K562 (cell line): ENCODE measurements at regions not wholly inside any gene's neighbourhood (a gene's known extent, or its start where the extent isn't known, plus 50 kb on each side); places are given as distances from the start of the nearest gene placed in this dataset.

ENCODE experiments used
- GABPA ChIP-seq: fragments of 200-800 bp; sonication (Bioruptor generic); conservative IDR thresholded peaks from 2 replicates; pipeline ENCODE4 v1.6.1; 2016; ENCODE audit warnings: low read depth, missing genetic modification characterization, missing compliant biosample characterization
- MBD2 ChIP-seq: sonication (generic); IDR thresholded peaks from 2 replicates; pipeline ENCODE4 v1.6.1; 2016; ENCODE audit warnings: low read depth, borderline replicate concordance
- NCOA1 ChIP-seq: fragments of 450-650 bp; IDR thresholded peaks from 2 replicates; pipeline ENCODE4 v1.6.1; 2016; ENCODE audit warnings: low read depth
- POLR2B ChIP-seq: fragments of 450-650 bp; IDR thresholded peaks from 2 replicates; pipeline ENCODE4 v1.6.1; 2018; ENCODE audit warnings: low read depth; ENCODE audit not compliant: partially characterized antibody
- RBBP5 ChIP-seq: fragments of 200-600 bp; sonication (generic); IDR thresholded peaks from 2 replicates; pipeline ENCODE4 v1.6.1; 2012; ENCODE audit warnings: borderline replicate concordance, mild to moderate bottlenecking, low read length, control low read depth, inconsistent platforms; ENCODE audit not compliant: insufficient read depth, poor library complexity, severe bottlenecking
- RCOR1 ChIP-seq, 2 experiments: IDR thresholded peaks; 2 replicates each; pipeline ENCODE4 v1.6.1; 2012; ENCODE audit warnings: low read depth in 2 of 2, low read length in 2 of 2, borderline replicate concordance in 1 of 2, improper control_type of control experiment in 1 of 2
- TAF7 ChIP-seq: fragments of 450-650 bp; IDR thresholded peaks from 2 replicates; pipeline ENCODE4 v1.6.1; 2016; ENCODE audit warnings: missing genetic modification characterization, missing compliant biosample characterization
- ZNF696 ChIP-seq: fragments of 250-450 bp; sonication (Bioruptor Pico); conservative IDR thresholded peaks from 2 replicates; pipeline ENCODE4 v1.4.0; 2020; ENCODE audit warnings: mild to moderate bottlenecking, moderate library complexity
- TF ChIP-seq, protein P1 (sequence below), 2 experiments: fragments of 450-650 bp; conservative IDR thresholded peaks; 2 replicates each; pipeline ENCODE4 v1.6.1; 2017; ENCODE audit warnings: mild to moderate bottlenecking in 2 of 2, moderate library complexity in 2 of 2
- TF ChIP-seq, protein P2 (sequence below): sonication (generic); formaldehyde crosslinking; IDR thresholded peaks from 2 replicates; pipeline ENCODE4 v1.8.0; 2022; ENCODE audit warnings: mild to moderate bottlenecking, missing genetic modification reagents, borderline replicate concordance

DNA sequence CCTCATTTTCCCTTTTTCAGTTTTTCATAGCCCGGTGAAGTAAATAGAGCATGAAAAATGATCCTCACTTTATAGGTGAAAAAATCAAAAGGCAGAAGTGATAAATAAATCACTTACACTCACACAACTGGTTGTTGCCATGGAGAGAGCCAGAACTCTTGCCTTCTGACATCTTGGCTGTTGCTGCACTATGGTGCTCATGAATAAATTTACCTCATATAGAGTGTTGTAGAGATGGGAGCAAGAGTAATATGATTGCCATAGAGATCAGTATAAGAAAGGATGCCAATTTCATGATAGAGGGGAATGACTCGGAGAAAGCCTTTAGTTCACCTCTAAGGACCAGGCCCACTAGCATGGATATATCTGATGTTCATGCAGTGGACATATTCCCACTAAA, 82.5 kb upstream of the TMEM178A start (continued):
- TF ChIP-seq, protein P1, sequence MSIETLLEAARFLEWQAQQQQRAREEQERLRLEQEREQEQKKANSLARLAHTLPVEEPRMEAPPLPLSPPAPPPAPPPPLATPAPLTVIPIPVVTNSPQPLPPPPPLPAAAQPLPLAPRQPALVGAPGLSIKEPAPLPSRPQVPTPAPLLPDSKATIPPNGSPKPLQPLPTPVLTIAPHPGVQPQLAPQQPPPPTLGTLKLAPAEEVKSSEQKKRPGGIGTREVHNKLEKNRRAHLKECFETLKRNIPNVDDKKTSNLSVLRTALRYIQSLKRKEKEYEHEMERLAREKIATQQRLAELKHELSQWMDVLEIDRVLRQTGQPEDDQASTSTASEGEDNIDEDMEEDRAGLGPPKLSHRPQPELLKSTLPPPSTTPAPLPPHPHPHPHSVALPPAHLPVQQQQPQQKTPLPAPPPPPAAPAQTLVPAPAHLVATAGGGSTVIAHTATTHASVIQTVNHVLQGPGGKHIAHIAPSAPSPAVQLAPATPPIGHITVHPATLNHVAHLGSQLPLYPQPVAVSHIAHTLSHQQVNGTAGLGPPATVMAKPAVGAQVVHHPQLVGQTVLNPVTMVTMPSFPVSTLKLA (conservative IDR thresholded peaks at IDR 0.05) = no peak
- TF ChIP-seq GABPA (tag) = no peak
- no peak for TF ChIP-seq NCOA1
- no peak for TF ChIP-seq ZNF696 (CRISPR knock-in tag)
- no peak for TF ChIP-seq POLR2B
- no peak for TF ChIP-seq TAF7 (tag)
- TF ChIP-seq RCOR1 (IDR thresholded peaks at IDR 0.05; ENCODE audit: borderline replicate concordance in 1 of 2, low read depth in 2 of 2, low read length in 2 of 2) = no peak
- TF ChIP-seq RBBP5 = no peak
- TF ChIP-seq, protein P2, sequence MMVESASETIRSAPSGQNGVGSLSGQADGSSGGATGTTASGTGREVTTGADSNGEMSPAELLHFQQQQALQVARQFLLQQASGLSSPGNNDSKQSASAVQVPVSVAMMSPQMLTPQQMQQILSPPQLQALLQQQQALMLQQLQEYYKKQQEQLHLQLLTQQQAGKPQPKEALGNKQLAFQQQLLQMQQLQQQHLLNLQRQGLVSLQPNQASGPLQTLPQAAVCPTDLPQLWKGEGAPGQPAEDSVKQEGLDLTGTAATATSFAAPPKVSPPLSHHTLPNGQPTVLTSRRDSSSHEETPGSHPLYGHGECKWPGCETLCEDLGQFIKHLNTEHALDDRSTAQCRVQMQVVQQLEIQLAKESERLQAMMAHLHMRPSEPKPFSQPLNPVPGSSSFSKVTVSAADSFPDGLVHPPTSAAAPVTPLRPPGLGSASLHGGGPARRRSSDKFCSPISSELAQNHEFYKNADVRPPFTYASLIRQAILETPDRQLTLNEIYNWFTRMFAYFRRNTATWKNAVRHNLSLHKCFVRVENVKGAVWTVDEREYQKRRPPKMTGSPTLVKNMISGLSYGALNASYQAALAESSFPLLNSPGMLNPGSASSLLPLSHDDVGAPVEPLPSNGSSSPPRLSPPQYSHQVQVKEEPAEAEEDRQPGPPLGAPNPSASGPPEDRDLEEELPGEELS = no peak
- TF ChIP-seq MBD2 = no peak
